ENCODE measurements at regions not wholly inside any gene's neighbourhood (a gene's known extent, or its start where the extent isn't known, plus 50 kb on each side); places are given as distances from the start of the nearest gene placed in this dataset.

DNA sequence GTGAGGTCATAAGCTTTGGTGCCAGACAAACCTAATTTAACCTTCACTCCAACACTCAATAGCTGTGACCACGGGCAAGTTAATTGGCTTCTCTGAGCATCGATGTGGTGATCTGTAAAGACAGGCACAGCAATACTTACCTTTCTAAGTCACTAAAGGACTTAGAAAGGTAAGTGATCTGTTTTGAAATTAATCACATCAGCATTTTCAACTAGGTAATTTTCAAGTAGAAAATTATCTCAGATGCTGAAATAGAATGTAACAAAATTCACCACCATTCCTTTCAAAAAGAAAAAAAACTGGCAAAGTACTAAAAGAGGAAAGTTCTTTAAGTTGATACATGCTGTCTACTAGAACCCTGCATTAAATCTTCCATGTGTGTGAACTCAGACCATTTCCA lies 354.5 kb downstream of the ICE1 start:
- TF ChIP-seq, protein P1, sequence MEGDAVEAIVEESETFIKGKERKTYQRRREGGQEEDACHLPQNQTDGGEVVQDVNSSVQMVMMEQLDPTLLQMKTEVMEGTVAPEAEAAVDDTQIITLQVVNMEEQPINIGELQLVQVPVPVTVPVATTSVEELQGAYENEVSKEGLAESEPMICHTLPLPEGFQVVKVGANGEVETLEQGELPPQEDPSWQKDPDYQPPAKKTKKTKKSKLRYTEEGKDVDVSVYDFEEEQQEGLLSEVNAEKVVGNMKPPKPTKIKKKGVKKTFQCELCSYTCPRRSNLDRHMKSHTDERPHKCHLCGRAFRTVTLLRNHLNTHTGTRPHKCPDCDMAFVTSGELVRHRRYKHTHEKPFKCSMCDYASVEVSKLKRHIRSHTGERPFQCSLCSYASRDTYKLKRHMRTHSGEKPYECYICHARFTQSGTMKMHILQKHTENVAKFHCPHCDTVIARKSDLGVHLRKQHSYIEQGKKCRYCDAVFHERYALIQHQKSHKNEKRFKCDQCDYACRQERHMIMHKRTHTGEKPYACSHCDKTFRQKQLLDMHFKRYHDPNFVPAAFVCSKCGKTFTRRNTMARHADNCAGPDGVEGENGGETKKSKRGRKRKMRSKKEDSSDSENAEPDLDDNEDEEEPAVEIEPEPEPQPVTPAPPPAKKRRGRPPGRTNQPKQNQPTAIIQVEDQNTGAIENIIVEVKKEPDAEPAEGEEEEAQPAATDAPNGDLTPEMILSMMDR (IDR thresholded peaks at IDR 0.05; ENCODE audit: low read length): no peak
- TF ChIP-seq EZH2phosphoT487 (IDR thresholded peaks at IDR 0.05; ENCODE audit: low read length): no peak

Measured in MM.1S (cell line).